ENCODE measurements at regions not wholly inside any gene's neighbourhood (a gene's known extent, or its start where the extent isn't known, plus 50 kb on each side); places are given as distances from the start of the nearest gene placed in this dataset.
"Not testable (repeated sequence)": the region's sequence is repeated elsewhere in the genome, so short reads cannot be mapped to it uniquely, and the experiment has no call there.

DNA sequence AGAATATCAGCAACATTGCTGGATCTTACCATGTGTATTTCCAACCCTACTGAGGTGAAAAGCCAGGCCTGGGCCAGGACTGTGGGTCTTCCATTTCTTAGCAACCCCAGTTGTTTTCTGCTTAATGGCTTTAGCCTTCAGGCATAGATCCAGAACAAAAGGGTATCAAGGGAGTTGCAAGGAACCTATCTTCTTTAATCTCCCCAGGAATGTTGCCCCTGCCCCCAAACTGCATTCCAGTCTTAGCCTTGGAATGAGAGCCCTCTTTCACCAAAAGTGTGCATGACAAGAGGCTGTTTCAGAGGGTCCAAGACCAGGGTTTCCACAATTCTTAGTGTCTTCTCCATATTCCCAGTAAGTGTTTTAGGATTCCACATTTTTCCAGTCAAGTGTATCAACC lies 87.9 kb upstream of the SOX13 start:
- intact Hi-C loops (cut with micrococcal nuclease): no loop called here
- peaks cover 19% of the 10 kb centered on the region for H3K27me3 Mint-ChIP-seq
- H3K4me1 Mint-ChIP-seq: no peaks in the 10 kb centered on the region
- H3K9me3 Mint-ChIP-seq: no peaks in the 10 kb centered on the region
- no peak for DNase-seq
- H3K36me3 Mint-ChIP-seq (ENCODE audit: low read depth): no peaks in the 10 kb centered on the region
- H3K27ac Mint-ChIP-seq: no peak overlapping the region
- H3K4me3 Mint-ChIP-seq: no peak overlapping the region

DNA sequence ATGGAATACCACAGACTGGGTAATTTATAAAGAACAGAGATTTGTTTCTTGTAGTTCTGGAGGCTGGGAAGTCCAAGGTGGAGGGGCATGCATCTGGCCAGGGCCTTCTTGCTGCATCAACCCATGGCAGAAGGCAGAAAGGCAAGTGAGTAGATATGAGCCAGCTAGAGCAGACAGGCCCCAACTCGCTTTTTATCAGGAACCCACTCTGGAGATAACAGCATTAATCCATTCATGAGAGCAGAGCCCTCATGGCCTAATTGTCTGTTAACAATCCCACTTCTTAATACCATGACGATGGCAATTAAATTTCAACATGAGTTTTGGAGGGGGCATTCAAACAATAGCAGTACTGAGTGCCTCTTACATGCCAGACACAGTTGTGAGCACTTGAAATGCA lies 87.2 kb upstream of the SOX13 start:
- H3K4me1 Mint-ChIP-seq: no peaks in the 10 kb centered on the region
- no peaks in the 10 kb centered on the region for H3K9me3 Mint-ChIP-seq
- no peaks in the 10 kb centered on the region for H3K36me3 Mint-ChIP-seq (ENCODE audit: low read depth)
- H3K27ac Mint-ChIP-seq: no peak overlapping the region
- DNase-seq: no peak
- intact Hi-C loops (cut with micrococcal nuclease): no loop called here
- H3K4me3 Mint-ChIP-seq: no peak overlapping the region
- peaks cover 20% of the 10 kb centered on the region for H3K27me3 Mint-ChIP-seq

DNA sequence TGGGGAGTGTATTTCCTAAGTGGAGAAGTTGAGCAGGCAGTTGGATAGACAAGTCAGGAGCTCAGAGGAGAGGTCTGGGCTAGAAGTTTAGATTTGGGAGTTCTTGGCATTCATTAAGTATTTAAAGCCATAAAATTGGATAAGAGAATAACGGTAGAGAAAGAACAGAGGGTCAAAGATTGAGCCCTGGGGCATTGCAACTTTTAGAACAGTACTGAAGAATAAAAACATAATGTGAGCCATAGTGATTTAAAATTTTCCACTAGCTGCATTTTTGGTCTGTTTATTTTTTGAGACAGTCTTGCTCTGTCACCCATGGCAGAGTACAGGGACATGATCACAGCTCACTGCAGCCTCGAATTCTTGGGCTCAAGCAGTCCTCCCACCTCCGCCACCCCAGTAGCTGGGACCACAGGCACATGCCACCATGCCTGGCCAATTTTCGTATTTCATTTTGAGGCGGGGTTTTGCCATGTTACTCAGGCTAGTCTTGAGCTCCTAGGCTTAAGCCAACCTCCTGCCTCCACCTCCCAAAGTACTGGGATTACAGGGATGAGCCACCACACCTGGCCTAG lies 85.9 kb upstream of the SOX13 start:
- intact Hi-C loops (cut with micrococcal nuclease): no loop called here

DNA sequence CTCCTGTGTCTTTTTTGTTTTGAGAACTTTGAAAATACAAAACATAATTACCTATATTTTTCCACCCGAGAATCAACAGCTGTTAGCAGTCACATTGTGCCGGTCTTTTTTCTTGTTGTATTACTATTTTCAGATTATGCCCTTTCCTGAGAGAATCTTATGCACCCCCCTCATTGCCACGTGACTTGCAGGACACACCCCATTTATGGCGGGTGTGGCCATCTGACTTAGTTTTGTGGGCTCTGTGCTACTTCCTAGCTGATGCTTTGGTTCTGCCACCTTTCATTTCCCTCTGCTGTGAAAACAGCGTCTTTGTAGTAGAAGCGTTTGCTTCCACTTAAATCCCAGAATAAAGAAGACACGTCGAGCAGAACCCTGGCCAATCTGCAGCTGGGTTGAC lies 82.8 kb upstream of the SOX13 start:
- no peak for DNase-seq
- Mint-ChIP-seq H3K4me1 (no peaks in the 10 kb centered on the region), H3K4me3 (no peak overlapping the region), H3K36me3 (ENCODE audit: low read depth) (no peaks in the 10 kb centered on the region), H3K27me3 (peaks cover 16% of the 10 kb centered on the region), H3K27ac (no peak overlapping the region), H3K9me3 (no peaks in the 10 kb centered on the region)
- intact Hi-C loops (cut with micrococcal nuclease): no loop called here

More for the DNA sequence above, 85.9 kb upstream of the SOX13 start:
- Mint-ChIP-seq H3K27me3 (peaks cover 19% of the 10 kb centered on the region), H3K4me1 (no peaks in the 10 kb centered on the region), H3K27ac (no peak overlapping the region), H3K4me3 (no peak overlapping the region), H3K9me3 (no peaks in the 10 kb centered on the region), H3K36me3 (ENCODE audit: low read depth) (no peaks in the 10 kb centered on the region)
- DNase-seq: no peak

DNA sequence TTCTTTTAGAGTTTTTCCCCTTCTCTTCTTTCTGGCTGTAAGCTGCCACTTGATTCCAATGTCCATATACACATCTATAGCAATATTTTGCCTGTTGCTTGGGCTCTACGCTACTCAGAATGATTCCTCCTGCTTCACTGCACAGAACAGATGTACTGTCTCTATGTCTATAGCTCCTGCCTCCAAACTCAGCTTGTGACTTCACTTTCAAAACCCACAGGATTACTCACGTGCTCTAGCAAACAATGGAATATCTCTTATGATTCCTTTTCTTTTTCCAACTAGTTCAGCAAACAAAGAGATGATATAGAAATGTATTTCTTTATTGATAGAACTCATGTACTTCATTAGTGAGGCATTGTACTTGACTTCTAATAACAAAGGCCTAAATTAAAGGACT lies 80.5 kb upstream of the SOX13 start:
- Mint-ChIP-seq H3K9me3 (no peaks in the 10 kb centered on the region), H3K27ac (no peak overlapping the region), H3K27me3 (peaks cover 11% of the 10 kb centered on the region), H3K4me1 (no peaks in the 10 kb centered on the region), H3K4me3 (no peak overlapping the region), H3K36me3 (ENCODE audit: low read depth) (no peaks in the 10 kb centered on the region)
- no peak for DNase-seq
- intact Hi-C loops (cut with micrococcal nuclease): no loop called here

DNA sequence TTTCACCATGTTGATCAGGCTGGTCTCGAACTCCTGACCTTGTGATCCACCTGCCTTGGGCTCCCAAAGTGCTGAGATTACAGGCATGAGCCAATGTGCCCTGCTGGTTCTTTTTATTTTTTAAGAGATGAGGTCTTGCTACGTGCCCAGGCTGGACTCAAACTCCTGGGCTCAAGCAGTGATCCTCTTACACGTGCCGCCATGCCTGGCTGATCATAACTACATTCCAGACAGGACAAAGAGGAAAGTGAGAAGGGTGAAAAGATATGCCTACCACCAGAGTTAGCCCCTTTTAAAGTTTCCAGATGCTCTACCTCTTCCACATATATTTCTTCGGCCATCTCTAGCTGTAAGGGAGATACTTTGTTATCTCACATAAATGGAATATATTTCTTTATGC lies 79.7 kb upstream of the SOX13 start:
- Mint-ChIP-seq H3K4me3 (no peak overlapping the region), H3K36me3 (ENCODE audit: low read depth) (no peaks in the 10 kb centered on the region), H3K27me3 (peaks cover 8% of the 10 kb centered on the region), H3K4me1 (no peaks in the 10 kb centered on the region), H3K27ac (no peak overlapping the region), H3K9me3 (no peaks in the 10 kb centered on the region)
- no peak for DNase-seq
- intact Hi-C loops (cut with micrococcal nuclease): no loop called here

DNA sequence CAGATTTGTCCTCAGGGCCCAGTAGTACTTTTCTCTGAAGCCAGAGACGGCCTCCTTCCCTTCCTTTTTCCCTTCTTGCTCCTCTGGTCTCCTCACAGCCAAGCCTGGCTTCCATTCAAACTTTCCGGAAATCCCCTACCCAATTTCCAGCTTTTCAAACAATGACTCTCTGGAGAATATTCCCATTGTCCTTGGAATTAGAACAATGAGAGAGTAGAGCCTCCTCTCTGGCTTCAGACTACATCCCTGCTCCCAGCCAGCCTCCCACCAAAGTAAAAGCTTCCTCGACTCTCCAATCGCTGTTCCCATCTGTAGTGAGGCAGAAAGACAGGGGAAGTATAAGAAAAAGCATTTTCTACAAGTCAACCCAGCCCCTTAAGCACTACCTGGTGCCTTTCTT lies 77.7 kb upstream of the SOX13 start:
- Mint-ChIP-seq H3K4me3 (no peak overlapping the region), H3K9me3 (no peaks in the 10 kb centered on the region), H3K36me3 (ENCODE audit: low read depth) (no peaks in the 10 kb centered on the region), H3K4me1 (no peaks in the 10 kb centered on the region), H3K27me3 (peaks cover 3% of the 10 kb centered on the region), H3K27ac (no peak overlapping the region)
- no peak for DNase-seq
- intact Hi-C loops (cut with micrococcal nuclease): no loop called here

DNA sequence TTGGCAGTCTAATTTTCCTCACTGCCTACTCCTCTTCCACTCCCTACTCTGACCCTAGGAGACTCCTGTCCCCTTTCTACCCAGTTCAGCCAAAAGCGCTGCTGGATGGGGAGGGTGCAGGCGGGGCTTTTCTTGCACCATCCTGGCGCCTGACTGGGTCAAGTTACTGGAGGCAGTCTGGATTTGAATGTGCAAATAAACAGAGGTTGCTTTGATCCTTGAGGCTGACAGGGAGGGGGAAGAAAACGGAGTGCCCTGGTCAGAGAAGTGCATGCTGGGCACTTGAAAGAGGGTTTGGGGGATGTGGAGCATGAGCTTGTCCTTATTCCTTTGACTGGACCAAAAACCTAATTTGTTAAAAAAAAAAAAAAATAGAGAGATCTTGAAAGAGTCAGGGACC lies 76.8 kb upstream of the SOX13 start:
- DNase-seq: no peak
- Mint-ChIP-seq H3K4me3 (no peak overlapping the region), H3K4me1 (peaks cover 4% of the 10 kb centered on the region), H3K27ac (no peak overlapping the region), H3K36me3 (ENCODE audit: low read depth) (no peaks in the 10 kb centered on the region), H3K9me3 (no peaks in the 10 kb centered on the region), H3K27me3 (peaks cover 3% of the 10 kb centered on the region)
- intact Hi-C loops (cut with micrococcal nuclease): no loop called here

DNA sequence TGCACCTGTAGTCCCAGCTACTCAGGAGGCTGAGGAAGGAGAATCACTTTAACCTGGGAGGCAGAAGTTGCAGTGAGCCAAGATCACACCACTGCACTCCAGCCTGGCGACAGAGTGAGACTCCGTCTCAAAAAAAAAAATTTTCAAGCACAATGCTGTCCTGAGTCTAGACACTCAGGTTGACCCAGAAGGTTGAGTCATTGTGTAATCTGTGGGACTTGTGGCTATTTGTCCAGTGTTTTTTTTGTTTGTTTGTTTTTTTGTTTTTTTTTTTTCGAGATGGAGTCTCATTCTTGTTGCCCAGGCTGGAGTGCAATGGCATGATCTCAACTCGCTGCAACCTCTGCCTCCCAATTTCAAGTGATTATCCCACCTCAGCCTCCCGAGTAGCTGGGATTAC lies 74.3 kb upstream of the SOX13 start:
- H3K9me3 Mint-ChIP-seq; H3K36me3 Mint-ChIP-seq (ENCODE audit: low read depth); H3K4me3 Mint-ChIP-seq; H3K27me3 Mint-ChIP-seq; H3K4me1 Mint-ChIP-seq; DNase-seq; H3K27ac Mint-ChIP-seq; intact Hi-C loops (cut with micrococcal nuclease): not testable (repeated sequence)

DNA sequence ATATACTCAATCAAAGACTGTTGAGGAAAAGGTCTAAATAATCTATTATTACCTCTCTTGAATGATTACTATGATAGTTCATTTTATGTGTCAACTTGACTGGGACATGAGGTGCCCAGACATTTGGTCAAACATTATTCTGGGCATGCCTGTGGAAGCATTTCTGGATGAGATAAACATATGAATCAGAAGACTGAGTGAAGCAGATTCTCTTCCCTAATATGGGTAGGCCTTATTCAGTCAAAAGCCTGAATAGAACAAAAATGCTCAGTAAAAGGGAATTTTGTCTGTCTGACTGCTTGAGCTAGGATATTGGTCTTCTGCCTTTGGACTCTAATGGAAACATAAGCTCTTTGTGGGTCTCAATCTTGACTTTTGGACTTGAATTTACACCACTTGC lies 73.3 kb upstream of the SOX13 start:
- no peak overlapping the region for H3K4me3 Mint-ChIP-seq
- no peaks in the 10 kb centered on the region for H3K36me3 Mint-ChIP-seq (ENCODE audit: low read depth)
- intact Hi-C loops (cut with micrococcal nuclease): no loop called here
- no peaks in the 10 kb centered on the region for H3K27me3 Mint-ChIP-seq
- DNase-seq: no peak
- no peak overlapping the region for H3K27ac Mint-ChIP-seq
- no peaks in the 10 kb centered on the region for H3K9me3 Mint-ChIP-seq
- H3K4me1 Mint-ChIP-seq: peaks cover 4% of the 10 kb centered on the region

DNA sequence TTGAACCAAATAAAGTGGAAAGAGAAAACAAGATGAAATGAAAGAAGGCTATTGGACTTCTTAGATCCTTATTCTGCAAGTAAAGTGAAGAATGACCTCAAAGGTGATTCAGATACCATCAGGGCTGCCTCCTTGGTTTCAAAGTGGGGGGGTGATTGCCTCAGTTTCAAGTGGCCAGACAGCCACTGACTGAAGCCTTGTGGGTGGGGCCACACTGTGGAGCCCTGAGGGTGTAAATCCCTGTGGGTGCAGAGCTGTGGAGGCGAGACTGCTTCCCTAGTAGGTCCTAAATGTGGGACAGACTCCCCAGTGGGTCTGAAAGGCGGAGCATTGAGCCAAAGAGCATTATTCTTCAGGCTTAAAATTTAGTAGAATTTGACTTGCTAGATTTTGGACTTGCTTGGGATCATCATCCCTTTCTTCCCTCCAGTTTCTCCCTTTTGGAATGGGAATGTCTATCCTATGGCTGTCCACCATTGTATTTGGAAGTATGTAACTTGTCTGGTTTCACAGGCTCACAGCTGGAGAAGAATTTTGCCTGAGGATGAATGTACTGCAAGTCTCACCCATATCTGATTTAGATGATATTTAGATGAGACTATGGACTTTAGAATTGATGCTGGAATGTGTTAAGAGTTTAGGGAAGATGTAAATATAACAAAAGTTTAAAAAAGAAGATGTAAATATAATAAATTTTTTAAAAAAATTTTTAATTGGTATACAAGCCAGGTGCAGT lies 71.6 kb upstream of the SOX13 start:
- Mint-ChIP-seq H3K9me3 (no peaks in the 10 kb centered on the region), H3K27me3 (peaks cover 3% of the 10 kb centered on the region), H3K4me1 (peaks cover 4% of the 10 kb centered on the region), H3K27ac (no peak overlapping the region), H3K4me3 (peak overlapping the region; percentile 7), H3K36me3 (ENCODE audit: low read depth) (no peaks in the 10 kb centered on the region)
- intact Hi-C loops (cut with micrococcal nuclease): no loop called here
- DNase-seq: no peak

DNA sequence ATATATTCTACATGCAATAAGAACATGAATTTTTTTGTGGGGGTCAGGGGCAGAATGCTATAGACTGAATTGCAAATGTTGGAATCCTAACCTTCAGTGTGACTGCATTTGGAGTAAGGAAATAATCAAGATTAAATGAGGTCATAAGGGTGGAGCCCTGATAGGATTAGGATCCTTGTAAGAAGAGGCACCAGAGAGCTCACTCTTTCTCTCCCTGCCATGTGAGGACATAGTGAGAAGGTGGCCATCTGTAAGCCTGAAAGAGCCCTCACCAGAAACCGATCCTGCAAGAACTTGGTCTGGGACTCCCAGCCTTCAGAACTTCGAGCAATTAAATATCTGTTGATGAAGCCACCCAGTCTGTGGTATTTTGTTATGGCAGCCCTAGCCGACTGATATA lies 70.3 kb upstream of the SOX13 start:
- Mint-ChIP-seq H3K27ac (no peak overlapping the region), H3K4me1 (peaks cover 4% of the 10 kb centered on the region), H3K9me3 (no peaks in the 10 kb centered on the region), H3K27me3 (peaks cover 3% of the 10 kb centered on the region), H3K36me3 (ENCODE audit: low read depth) (no peaks in the 10 kb centered on the region), H3K4me3 (no peak overlapping the region)
- intact Hi-C loops (cut with micrococcal nuclease): no loop called here
- no peak for DNase-seq

DNA sequence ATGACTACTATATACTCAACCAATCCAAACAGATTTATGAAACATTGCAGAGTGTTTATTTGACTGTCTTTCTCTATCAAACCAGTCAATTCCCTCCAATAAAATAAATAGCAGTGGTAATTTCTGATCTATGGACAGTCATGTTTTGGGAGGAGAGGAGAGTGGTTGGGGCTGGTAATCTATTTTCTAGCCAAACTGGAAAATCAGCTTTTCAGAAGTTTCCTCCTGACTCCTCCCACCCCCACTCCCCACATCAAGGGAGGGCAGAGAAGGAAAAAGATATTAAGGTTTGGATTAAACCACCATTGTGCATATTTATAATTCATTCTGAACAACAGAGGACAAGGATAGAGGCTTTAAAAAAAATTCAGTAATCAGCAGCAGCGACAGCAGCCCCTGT lies 69.4 kb upstream of the SOX13 start:
- intact Hi-C loops (cut with micrococcal nuclease): no loop called here
- no peak overlapping the region for H3K4me3 Mint-ChIP-seq
- DNase-seq: no peak
- H3K4me1 Mint-ChIP-seq: peaks cover 4% of the 10 kb centered on the region
- no peaks in the 10 kb centered on the region for H3K36me3 Mint-ChIP-seq (ENCODE audit: low read depth)
- no peak overlapping the region for H3K27ac Mint-ChIP-seq
- H3K27me3 Mint-ChIP-seq: peaks cover 3% of the 10 kb centered on the region
- H3K9me3 Mint-ChIP-seq: no peaks in the 10 kb centered on the region

DNA sequence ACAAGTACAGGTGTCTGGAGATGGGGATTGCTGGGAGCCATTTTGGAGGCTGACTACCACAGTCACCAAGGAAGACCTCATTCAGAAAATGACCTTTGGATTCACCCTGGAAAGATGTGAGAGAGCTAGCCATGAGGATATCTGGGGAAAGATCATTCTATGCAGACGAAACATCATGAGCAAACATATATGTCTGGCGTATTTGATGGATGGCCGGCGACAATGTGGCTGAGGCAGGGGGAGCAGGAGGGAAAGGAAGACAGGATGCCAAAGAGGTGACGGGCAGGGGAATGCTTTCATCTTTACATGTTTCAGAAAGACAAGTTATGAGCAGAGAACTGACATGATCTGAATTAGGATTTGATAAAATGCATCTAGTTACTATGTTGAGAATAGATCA lies 61.5 kb upstream of the SOX13 start:
- intact Hi-C loops (cut with micrococcal nuclease): no loop called here
- no peaks in the 10 kb centered on the region for H3K4me1 Mint-ChIP-seq
- H3K36me3 Mint-ChIP-seq (ENCODE audit: low read depth): no peaks in the 10 kb centered on the region
- no peak for DNase-seq
- H3K9me3 Mint-ChIP-seq: no peaks in the 10 kb centered on the region
- no peak overlapping the region for H3K27ac Mint-ChIP-seq
- no peak overlapping the region for H3K4me3 Mint-ChIP-seq
- no peaks in the 10 kb centered on the region for H3K27me3 Mint-ChIP-seq

DNA sequence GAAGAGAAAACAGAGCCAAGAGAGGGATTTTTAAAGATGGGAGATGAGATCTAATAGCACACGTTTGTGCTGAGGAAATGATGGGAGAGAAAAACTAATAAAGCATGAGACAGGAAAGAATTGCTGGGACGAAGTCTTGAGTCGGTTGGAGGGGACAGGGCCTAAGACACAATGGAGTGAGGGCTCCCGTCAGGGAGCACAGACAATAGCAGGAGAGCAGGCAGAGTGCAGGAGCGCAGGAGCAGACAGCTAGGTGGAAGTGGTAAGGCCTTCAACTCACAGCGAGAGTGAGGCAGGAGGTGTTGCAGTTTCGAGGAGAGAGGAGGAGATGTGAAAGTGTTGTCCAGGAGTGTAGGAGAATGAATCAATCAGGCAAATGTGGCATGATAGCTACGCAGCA lies 59.9 kb upstream of the SOX13 start:
- H3K9me3 Mint-ChIP-seq: no peaks in the 10 kb centered on the region
- DNase-seq: no peak
- peaks cover 6% of the 10 kb centered on the region for H3K27me3 Mint-ChIP-seq
- H3K36me3 Mint-ChIP-seq (ENCODE audit: low read depth): no peaks in the 10 kb centered on the region
- intact Hi-C loops (cut with micrococcal nuclease): no loop called here
- no peaks in the 10 kb centered on the region for H3K4me1 Mint-ChIP-seq
- H3K27ac Mint-ChIP-seq: no peak overlapping the region
- no peak overlapping the region for H3K4me3 Mint-ChIP-seq
